GM12878 (cell line): ENCODE measurements at regions not wholly inside any gene's neighbourhood (a gene's known extent, or its start where the extent isn't known, plus 50 kb on each side); places are given as distances from the start of the nearest gene placed in this dataset.

Experiments
- ATAC-seq: fragments of 200-7000 bp; cut with Tn5 transposase; 3 replicates; pipeline ENCODE4 v1.9.1; 2020; ENCODE audit warnings: mild to moderate bottlenecking, moderate library complexity
- BruUV-seq: library from RNA; stranded (reverse); fragments of 400-500 nt; replicated peaks from 2 replicates; lab custom pipeline; 2021; lab: Mats Ljungman, UMichigan
- CTCF ChIA-PET: fragments of 300-600 bp; sonication (Branson Sonifier 250); formaldehyde crosslinking; extraction: SDS; loops from one replicate; lab custom pipeline; 2021; ENCODE audit warnings: inconsistent platforms; lab: Yijun Ruan, JAX
- POLR2A ChIA-PET: fragments of 350-600 bp; formaldehyde crosslinking; extraction: SDS; loops from one replicate; lab custom pipeline; 2021; ENCODE audit warnings: inconsistent platforms; lab: Charles Lee
- RAD21 ChIA-PET: fragments of 300-600 bp; sonication (Branson Sonifier 250); formaldehyde crosslinking; loops from one replicate; lab custom pipeline; 2023; ENCODE audit warnings: antibody characterized with exemption; ENCODE audit not compliant: unreplicated experiment; lab: Charles Lee
- SMC1A ChIA-PET: fragments of 300-600 bp; sonication (Branson Sonifier 250); formaldehyde crosslinking; loops from one replicate; lab custom pipeline; 2023; ENCODE audit not compliant: unreplicated experiment, uncharacterized antibody; lab: Charles Lee
- DNase-seq: peaks from one replicate; pipeline ENCODE4 v3.0.0-alpha.2; 2011; ENCODE audit warnings: low read depth, low spot score
- FAIRE-seq: peaks from 3 replicates; lab custom pipeline; 2011; peaks lifted over from hg19 to GRCh38; lab: Jason Lieb, UNC
- H2AFZ ChIP-seq: 2 replicates; pipeline ENCODE4 v1.6.0; 2011; ENCODE audit warnings: low read depth, low read length, control low read depth; ENCODE audit not compliant: control insufficient read depth
- H3K27ac ChIP-seq: 2 replicates; pipeline ENCODE4 v1.5.1; 2011; ENCODE audit warnings: control low read depth; ENCODE audit not compliant: control insufficient read depth, insufficient read depth
- H3K27me3 ChIP-seq, 2 experiments: replicated peaks in 1 of 2; 2 replicates each; pipeline versions ENCODE4 v1.6.0 to v1.6.1; 2011; ENCODE audit warnings: low read length in 1 of 2; ENCODE audit not compliant: control insufficient read depth in 2 of 2, insufficient read depth in 2 of 2
- H3K36me3 ChIP-seq, 2 experiments: 2 replicates each; pipeline ENCODE4 v1.5.1; 2011; ENCODE audit warnings: low read length in 1 of 2; ENCODE audit not compliant: control insufficient read depth in 2 of 2, insufficient read depth in 2 of 2
- H3K4me1 ChIP-seq: 2 replicates; pipeline ENCODE4 v1.6.1; 2011; ENCODE audit warnings: mild to moderate bottlenecking, low read length, moderate library complexity, mixed read lengths; ENCODE audit not compliant: control insufficient read depth, insufficient read depth
- H3K4me2 ChIP-seq: 2 replicates; pipeline ENCODE4 v1.6.0; 2011; ENCODE audit warnings: control low read depth; ENCODE audit not compliant: control insufficient read depth, insufficient read depth
- H3K4me3 ChIP-seq: fragments of 200-600 bp; sonication (generic); 2 replicates; pipeline ENCODE4 v1.5.1; 2016
- H3K79me2 ChIP-seq: 2 replicates; pipeline ENCODE4 v1.6.0; 2011; ENCODE audit warnings: low read length; ENCODE audit not compliant: control insufficient read depth, insufficient read depth
- H3K9ac ChIP-seq: 2 replicates; pipeline ENCODE4 v1.8.0; 2011; ENCODE audit warnings: low read length, control low read depth, mixed read lengths; ENCODE audit not compliant: control insufficient read depth, insufficient read depth
- H3K9me3 ChIP-seq: replicated peaks from 3 replicates; pipeline ENCODE4 v1.5.1; 2011; ENCODE audit warnings: mild to moderate bottlenecking, low read length; ENCODE audit not compliant: control insufficient read depth, insufficient read depth
- H4K20me1 ChIP-seq: 2 replicates; pipeline ENCODE4 v1.6.0; 2011; ENCODE audit not compliant: control insufficient read depth, insufficient read depth
- BACH1 ChIP-seq: fragments of 450-650 bp; IDR thresholded peaks from 2 replicates; pipeline ENCODE4 v1.6.1; 2017; ENCODE audit warnings: mild to moderate bottlenecking, borderline replicate concordance
- BCL11A ChIP-seq: IDR thresholded peaks from 2 replicates; pipeline ENCODE4 v1.6.1; 2011; ENCODE audit warnings: low read depth, low read length
- CHD4 ChIP-seq: fragments of 200-600 bp; sonication (generic); IDR thresholded peaks from 2 replicates; pipeline ENCODE4 v1.6.1; 2016; ENCODE audit warnings: mild to moderate bottlenecking
- CREB1 ChIP-seq: IDR thresholded peaks from 2 replicates; pipeline ENCODE4 v1.6.1; 2012; ENCODE audit warnings: low read depth, mild to moderate bottlenecking, inconsistent platforms
- ETV6 ChIP-seq, 2 experiments: fragments of 450-650 bp in 1 of 2; IDR thresholded peaks in 1 of 2; conservative IDR thresholded peaks in 1 of 2; 2 replicates each; pipeline ENCODE4 v1.6.1; 2014; ENCODE audit warnings: antibody characterized with exemption in 1 of 2, borderline replicate concordance in 1 of 2, low read depth in 1 of 2, mild to moderate bottlenecking in 1 of 2, moderate library complexity in 1 of 2
- FOS ChIP-seq: IDR thresholded peaks from 3 replicates; pipeline ENCODE4 v1.6.1; 2011; ENCODE audit warnings: borderline replicate concordance; ENCODE audit not compliant: insufficient read length; ENCODE audit errors: extremely low read depth
- IRF4 ChIP-seq: IDR thresholded peaks from 2 replicates; pipeline ENCODE4 v1.6.1; 2011; ENCODE audit warnings: low read depth, low read length
- KDM1A ChIP-seq: fragments of 200-600 bp; sonication (generic); IDR thresholded peaks from 2 replicates; pipeline ENCODE4 v1.6.1; 2016; ENCODE audit warnings: borderline replicate concordance
- KLF5 ChIP-seq: fragments of 450-650 bp; IDR thresholded peaks from 2 replicates; pipeline ENCODE4 v1.6.1; 2014; ENCODE audit warnings: mild to moderate bottlenecking; ENCODE audit not compliant: partially characterized antibody
- MEF2B ChIP-seq: fragments of 450-650 bp; IDR thresholded peaks from 2 replicates; pipeline ENCODE4 v1.6.1; 2018; ENCODE audit warnings: mild to moderate bottlenecking, moderate library complexity; ENCODE audit not compliant: partially characterized antibody, poor library complexity, severe bottlenecking
- NFIC ChIP-seq: IDR thresholded peaks from 2 replicates; pipeline ENCODE4 v1.6.1; 2012; ENCODE audit warnings: low read depth, mild to moderate bottlenecking, inconsistent platforms, low read length, moderate library complexity
- NR2C2 ChIP-seq: IDR thresholded peaks from 2 replicates; pipeline ENCODE4 v1.6.1; 2011; ENCODE audit warnings: borderline replicate concordance, low read depth; ENCODE audit not compliant: control insufficient read depth, insufficient read length
- PML ChIP-seq: IDR thresholded peaks from 2 replicates; pipeline ENCODE4 v1.6.1; 2012; ENCODE audit warnings: low read length, inconsistent platforms
- RBBP5 ChIP-seq: fragments of 200-600 bp; sonication (generic); conservative IDR thresholded peaks from 2 replicates; pipeline ENCODE4 v1.6.1; 2016
- RCOR1 ChIP-seq: conservative IDR thresholded peaks from 2 replicates; pipeline ENCODE4 v1.6.1; 2012; ENCODE audit warnings: low read depth, low read length, improper control_type of control experiment
- SUZ12 ChIP-seq: fragments of 200-600 bp; sonication (generic); IDR thresholded peaks from one replicate; pipeline ENCODE4 v1.6.1; 2018; ENCODE audit warnings: antibody characterized with exemption, mild to moderate bottlenecking; ENCODE audit not compliant: unreplicated experiment
- TBL1XR1 ChIP-seq: IDR thresholded peaks from 2 replicates; pipeline ENCODE4 v1.6.1; 2012; ENCODE audit warnings: low read depth, low read length, improper control_type of control experiment
- YBX1 ChIP-seq: fragments of 450-650 bp; IDR thresholded peaks from 2 replicates; pipeline ENCODE4 v1.6.1; 2016; ENCODE audit warnings: antibody characterized with exemption
- WGBS: methylation state at CpG from one replicate; pipeline ENCODE4 v1.1.6; 2016; ENCODE audit warnings: low lambda C conversion rate; ENCODE audit not compliant: insufficient replicate concordance, insufficient coverage; ENCODE audit errors: missing lambda C conversion rate; 5-methylcytosine and 5-hydroxymethylcytosine counted together
- in situ Hi-C: fragments of 300-500 bp; cut with MboI; formaldehyde crosslinking; loops from 9 replicates; pipeline ENCODE4 v1.14.3; 2018; ENCODE audit warnings: mixed read lengths
- intact Hi-C: fragments of 100-400 bp; cut with micrococcal nuclease; formaldehyde crosslinking; loops from one replicate; pipeline ENCODE4 v1.14.2; 2022; ENCODE audit not compliant: unreplicated experiment
- TF ChIP-seq, protein P1 (sequence below): fragments of 450-650 bp; formaldehyde crosslinking; IDR thresholded peaks from 2 replicates; pipeline ENCODE4 v1.5.0; 2022; ENCODE audit warnings: mild to moderate bottlenecking, missing genetic modification characterization
- TF ChIP-seq, protein P2 (sequence below): fragments of 150-350 bp; IDR thresholded peaks from 2 replicates; pipeline ENCODE4 v1.6.1; 2016; ENCODE audit warnings: low read depth, low read length

DNA sequence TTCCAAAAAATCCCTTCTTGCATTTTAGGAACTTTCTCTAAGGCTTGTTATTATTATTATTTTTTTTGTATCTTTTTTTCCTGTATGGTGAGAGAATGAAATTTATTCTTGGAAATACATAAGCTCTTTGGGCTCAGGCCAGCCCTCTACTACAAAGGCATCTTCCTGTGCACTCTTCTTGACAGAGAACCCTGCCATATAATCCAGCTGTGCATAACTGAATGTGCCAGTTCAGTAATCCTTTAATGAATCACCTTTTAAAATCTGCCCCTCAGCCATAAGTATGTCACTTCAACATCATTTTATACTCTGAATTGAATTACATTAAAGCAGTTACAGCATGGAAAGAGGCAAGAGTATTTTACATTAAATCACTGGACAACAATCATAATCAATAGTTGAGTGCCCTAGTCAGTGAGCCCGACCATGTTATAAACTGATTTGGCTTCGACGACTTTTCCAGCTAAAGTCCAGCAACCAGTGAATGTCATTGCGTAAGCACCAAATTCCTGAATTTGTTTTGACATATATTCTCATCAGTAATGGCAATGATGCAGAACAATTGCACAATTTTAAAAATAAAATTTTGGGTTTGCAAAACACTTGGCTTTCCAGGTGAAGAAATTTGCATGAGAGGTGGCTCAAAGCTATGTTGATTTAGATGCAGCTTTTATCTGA is 59.2 kb upstream of the KCNK2 start:
- ATAC-seq (no peak), FAIRE-seq (no peak), DNase-seq (no peak)
- Histone ChIP-seq H3K79me2 (no peaks in the 10 kb centered on the region), H3K27me3 (no peaks in the 10 kb centered on the region), H3K27ac (no peak overlapping the region), H2AFZ (no peak overlapping the region), H3K9me3 (no peaks in the 10 kb centered on the region), H3K4me1 (no peaks in the 10 kb centered on the region), H3K36me3 (no peaks in the 10 kb centered on the region), H3K4me2 (no peak overlapping the region), H4K20me1 (no peaks in the 10 kb centered on the region), H3K9ac (no peak overlapping the region), H3K4me3 (no peak overlapping the region)
- intact Hi-C loops (no loop called here), in situ Hi-C loops (no loop called here)
- ChIA-PET RAD21 (no interaction called here), SMC1A (interaction anchor here (0.7 to 1.0 kb wide), 2 partner anchors 8 to 118 kb away, joined by 3 to 4 read pairs; no protein-coding TSS in a partner anchor), CTCF (no interaction called here), POLR2A (no interaction called here)
- 58% methylated on average over 4 of the region's 4 CpGs for WGBS
- TF ChIP-seq BCL11A (no peak), KLF5 (no peak), CHD4 (no peak), CREB1 (no peak), SUZ12 (no peak), RBBP5 (no peak), KDM1A (no peak), NFIC (no peak), FOS (no peak), YBX1 (no peak), ETV6 (conservative IDR thresholded peaks at IDR 0.05 in 1 of 2, IDR thresholded peaks at IDR 0.05 in 1 of 2; ENCODE audit: borderline replicate concordance in 1 of 2, low read depth in 1 of 2) (no peak), MEF2B (no peak), RCOR1 (no peak), TBL1XR1 (no peak), IRF4 (no peak), PML (no peak), NR2C2 (no peak), BACH1 (no peak)
- TF ChIP-seq, protein P1, sequence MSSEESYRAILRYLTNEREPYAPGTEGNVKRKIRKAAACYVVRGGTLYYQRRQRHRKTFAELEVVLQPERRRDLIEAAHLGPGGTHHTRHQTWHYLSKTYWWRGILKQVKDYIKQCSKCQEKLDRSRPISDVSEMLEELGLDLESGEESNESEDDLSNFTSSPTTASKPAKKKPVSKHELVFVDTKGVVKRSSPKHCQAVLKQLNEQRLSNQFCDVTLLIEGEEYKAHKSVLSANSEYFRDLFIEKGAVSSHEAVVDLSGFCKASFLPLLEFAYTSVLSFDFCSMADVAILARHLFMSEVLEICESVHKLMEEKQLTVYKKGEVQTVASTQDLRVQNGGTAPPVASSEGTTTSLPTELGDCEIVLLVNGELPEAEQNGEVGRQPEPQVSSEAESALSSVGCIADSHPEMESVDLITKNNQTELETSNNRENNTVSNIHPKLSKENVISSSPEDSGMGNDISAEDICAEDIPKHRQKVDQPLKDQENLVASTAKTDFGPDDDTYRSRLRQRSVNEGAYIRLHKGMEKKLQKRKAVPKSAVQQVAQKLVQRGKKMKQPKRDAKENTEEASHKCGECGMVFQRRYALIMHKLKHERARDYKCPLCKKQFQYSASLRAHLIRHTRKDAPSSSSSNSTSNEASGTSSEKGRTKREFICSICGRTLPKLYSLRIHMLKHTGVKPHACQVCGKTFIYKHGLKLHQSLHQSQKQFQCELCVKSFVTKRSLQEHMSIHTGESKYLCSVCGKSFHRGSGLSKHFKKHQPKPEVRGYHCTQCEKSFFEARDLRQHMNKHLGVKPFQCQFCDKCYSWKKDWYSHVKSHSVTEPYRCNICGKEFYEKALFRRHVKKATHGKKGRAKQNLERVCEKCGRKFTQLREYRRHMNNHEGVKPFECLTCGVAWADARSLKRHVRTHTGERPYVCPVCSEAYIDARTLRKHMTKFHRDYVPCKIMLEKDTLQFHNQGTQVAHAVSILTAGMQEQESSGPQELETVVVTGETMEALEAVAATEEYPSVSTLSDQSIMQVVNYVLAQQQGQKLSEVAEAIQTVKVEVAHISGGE (CRISPR knock-in tag): no peak
- TF ChIP-seq, protein P2, sequence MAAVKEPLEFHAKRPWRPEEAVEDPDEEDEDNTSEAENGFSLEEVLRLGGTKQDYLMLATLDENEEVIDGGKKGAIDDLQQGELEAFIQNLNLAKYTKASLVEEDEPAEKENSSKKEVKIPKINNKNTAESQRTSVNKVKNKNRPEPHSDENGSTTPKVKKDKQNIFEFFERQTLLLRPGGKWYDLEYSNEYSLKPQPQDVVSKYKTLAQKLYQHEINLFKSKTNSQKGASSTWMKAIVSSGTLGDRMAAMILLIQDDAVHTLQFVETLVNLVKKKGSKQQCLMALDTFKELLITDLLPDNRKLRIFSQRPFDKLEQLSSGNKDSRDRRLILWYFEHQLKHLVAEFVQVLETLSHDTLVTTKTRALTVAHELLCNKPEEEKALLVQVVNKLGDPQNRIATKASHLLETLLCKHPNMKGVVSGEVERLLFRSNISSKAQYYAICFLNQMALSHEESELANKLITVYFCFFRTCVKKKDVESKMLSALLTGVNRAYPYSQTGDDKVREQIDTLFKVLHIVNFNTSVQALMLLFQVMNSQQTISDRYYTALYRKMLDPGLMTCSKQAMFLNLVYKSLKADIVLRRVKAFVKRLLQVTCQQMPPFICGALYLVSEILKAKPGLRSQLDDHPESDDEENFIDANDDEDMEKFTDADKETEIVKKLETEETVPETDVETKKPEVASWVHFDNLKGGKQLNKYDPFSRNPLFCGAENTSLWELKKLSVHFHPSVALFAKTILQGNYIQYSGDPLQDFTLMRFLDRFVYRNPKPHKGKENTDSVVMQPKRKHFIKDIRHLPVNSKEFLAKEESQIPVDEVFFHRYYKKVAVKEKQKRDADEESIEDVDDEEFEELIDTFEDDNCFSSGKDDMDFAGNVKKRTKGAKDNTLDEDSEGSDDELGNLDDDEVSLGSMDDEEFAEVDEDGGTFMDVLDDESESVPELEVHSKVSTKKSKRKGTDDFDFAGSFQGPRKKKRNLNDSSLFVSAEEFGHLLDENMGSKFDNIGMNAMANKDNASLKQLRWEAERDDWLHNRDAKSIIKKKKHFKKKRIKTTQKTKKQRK: no peak
- no TSS peak for BruUV-seq
